CD1c-positive myeloid dendritic cell (primary cell): ENCODE measurements at regions not wholly inside any gene's neighbourhood (a gene's known extent, or its start where the extent isn't known, plus 50 kb on each side); places are given as distances from the start of the nearest gene placed in this dataset.

ENCODE experiments used
- DNase-seq: peaks from one replicate; pipeline ENCODE4 v3.0.0-alpha.2; 2016; ENCODE audit errors: extremely low spot score

DNA sequence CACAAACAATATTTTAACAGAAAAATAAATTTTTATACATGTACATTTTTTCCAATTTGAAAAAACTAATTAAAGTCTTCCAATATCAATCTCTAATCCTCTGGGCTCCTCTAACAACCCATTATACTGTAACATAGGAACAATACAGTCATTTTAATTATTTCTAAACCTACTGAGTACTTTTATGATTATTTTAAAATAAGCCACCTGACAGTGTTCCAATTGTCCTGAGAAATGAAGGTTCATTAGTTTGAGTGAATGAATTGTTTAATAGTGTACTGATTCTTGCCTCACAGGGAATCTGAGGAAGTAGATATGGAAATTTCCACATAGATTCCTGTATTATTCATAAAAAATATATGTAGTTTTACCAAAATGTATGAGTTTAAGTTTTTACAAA, 123.1 kb upstream of the EYS start:
- no peak for DNase-seq

DNA sequence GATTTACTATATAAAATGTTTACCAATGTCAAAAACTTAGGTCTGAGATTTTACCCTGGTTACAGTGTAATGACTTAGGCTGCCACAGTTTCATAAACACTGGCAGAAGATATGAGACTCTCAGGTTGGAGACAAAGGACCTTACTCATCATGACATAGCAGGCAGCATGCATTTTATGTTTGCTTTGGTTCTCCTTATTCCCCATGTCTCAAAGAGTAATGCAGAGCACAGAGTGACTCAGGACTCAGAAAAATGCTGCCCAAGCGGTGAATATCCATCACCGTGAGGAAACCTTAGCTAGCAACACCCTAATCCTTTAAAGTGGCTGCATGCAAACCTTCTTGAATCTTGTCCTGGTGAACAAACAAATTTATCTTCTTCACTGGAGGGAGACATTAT, 112.1 kb upstream of the EYS start:
- no peak for DNase-seq

DNA sequence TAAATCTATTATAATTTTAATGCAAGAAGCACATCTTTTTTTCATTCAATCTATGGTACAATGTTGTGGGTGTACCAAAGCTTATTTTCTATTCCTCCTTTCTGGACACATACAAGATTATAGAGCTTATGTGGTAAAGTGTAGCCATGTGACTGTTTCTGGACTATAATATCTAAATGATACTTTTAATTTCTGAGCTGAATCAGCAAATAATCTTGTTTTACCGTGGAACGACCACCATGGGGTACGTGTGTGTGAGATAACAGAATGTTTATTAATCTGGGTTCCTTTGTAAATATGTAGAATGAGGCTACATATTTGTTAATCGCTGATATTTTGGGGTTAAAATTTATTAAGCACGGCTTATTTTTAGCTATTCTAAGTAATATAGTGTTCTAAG, 111.5 kb upstream of the EYS start:
- no peak for DNase-seq

DNA sequence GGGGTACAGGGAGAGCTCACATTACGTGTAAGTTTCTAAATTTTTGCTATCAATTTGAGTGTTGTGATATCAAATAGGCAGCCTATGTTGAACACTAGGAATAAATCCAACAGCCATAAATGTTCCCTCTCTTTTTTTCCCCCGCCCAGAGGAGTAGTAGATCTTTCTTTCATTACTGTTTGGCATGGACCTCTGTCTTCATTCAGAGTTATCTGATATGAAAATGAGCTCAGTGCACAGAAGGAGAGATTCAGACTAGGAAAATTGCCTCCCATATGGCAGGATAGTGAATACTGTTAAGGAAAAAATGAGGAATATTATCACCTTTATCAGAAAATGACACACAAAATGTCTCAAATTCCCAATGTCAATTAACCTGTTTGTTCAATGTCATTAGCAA, 110.0 kb upstream of the EYS start:
- no peak for DNase-seq

DNA sequence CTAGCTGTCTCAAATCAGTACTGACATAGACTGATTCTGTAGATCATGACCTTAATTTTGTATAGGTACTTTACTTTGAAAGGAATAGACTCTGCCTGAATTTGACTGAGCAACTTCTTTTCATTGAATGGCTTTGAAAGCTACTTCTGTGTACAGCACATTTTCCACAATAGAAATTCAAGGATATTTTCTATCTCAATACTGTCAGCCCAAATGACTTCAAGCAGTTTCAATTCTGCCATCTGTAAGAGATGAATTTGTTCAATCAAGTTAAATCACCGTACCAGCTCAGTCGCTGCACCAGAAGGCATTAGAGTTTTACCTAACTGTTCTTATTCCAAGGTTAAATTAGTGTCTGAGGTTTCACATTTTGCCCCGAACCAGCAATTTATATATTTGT, 107.0 kb upstream of the EYS start:
- DNase-seq = no peak

DNA sequence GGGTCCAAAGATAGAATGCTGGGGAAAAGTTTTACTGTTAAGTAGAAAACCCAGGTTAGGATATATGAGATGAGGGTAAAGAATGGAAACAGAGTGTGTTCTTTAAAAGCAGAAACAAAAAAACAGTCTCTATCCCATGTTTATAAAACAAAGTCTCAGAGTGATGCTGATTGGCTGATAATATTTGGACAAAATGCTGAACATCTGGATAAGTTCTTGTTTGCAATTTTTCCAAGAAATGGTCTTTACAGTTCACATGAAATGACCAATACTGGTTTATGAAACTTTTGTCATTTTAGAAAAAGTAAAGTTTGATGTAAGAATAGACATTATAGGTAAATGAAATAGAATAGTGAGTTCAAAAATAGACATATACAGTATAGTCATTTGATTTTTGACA, 96.2 kb upstream of the EYS start:
- no peak for DNase-seq

DNA sequence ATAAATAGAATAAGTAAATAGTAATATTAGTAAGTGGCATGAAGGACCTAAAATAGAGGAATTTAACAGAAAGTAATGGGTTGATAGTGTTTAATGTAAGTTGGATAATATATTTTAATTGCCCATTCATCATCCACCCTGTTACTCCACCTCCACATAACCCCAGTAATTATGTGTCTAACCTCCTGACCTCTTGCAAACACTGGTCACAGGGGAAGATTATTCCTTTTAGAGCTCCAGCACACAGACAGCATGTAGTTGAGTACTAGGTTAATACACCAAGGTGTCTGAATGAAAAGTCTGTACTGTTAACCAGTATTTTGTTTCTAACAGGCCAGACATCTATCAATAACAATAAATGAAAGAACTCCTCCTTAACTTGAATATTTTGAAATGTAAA, 92.4 kb upstream of the EYS start:
- DNase-seq = no peak

DNA sequence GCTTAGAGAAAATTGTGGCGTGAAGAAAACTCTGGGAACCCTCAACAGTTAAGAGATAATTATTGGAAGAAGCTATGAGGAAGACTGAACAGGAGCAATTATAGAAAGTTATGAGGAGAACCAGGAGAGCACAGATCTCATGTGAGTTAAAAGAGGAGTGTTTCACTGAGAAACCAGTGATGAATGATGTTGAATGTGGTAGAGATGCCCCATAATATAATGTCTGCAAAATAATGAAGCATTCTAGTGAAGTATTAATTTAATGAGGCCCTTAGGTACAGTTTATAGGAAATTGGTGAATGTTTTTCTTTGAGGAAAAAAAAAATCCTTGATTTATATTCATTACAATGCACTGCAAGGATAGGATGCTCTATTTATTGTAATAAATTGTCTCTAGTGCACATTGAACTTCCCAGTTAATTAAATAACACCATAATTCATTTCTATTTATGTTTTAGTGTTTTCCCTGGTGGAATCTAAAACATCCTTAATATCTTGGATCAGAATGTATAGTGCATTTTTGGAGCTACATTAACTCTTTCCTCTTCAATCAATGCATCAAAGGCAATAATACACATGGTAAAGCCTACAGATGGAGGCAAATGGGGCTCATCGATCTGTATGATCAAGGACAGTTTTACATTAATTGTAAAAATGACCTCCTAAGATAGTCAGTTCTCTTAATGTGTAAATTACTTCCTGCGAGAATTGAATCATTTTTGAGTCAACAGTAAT, 91.4 kb upstream of the EYS start:
- no peak for DNase-seq

DNA sequence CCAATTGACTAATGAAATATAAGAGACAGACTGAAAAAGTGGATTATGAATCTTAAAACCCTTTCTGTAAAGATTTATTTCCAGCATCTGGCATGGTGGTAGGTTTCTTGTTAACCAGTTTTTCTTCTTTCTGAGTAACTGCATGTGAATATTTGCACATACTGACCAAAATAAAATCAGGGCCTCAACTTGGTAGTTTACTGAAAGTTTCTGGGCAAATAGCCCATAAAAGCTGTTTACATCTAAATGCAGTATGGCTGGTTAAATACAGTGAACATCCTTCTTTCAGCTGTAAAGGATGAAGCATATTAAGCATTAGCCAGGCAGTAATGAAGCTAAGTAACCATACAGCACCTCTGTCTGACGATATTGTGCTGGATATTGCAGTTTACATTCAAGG, 83.6 kb upstream of the EYS start:
- no peak for DNase-seq

DNA sequence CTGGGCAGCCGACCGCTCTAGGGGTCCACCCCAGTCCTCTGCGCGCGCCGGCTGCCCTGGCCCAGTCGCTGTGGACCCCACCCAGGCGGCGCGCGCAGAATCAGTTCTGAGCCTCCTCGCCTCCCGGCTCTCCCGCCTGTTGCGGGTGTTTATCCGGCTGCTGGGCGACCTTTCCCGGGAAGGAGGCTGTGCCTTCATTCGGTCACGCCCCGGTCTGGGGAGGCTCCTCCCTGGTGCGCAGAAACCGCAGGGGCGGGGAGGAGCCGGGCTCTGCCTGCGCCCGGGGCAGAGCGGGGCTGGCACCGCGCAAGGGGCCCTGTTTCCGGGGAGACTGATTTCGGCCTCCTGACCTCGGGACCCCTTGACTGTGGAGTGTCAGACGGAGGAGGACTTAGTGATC, 80.8 kb upstream of the EYS start:
- DNase-seq = no peak

DNA sequence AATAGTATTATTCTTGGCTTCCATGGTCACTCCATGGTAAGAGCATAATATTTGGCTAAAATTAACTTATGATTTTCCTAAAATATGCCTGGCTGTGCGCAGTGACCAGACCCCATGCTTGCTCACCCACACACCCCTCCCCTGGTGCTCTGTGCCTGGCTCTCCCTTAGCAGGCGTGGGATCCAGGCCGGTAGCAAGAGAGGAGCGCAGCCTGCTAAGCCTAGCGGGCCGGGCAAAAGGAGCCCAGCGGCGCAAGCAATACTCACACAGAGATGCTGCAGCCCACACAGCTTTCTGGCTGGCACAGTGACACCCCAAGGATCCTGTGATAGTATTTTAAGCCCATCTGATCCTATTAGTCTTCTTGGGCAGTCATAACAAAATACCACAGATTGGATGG, 79.8 kb upstream of the EYS start:
- no peak for DNase-seq

DNA sequence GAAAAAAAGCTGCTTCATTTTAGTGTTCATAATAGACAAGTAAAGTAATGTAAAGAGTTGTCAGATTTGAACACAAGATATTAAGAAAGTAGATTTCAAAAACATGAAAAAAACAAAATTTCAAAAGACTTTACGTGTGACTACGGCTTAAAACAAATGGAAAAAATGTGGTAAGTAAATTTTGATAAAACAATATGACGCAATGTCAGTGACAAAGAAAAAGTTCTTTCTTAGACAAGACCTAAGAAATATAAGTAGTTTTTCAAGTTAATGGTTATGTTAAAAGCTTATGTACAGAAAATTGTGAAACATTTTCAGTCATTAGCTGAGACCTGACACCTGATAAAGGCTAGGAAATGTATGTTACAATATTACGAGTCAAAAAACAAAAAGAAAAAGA, 73.7 kb upstream of the EYS start:
- no peak for DNase-seq

DNA sequence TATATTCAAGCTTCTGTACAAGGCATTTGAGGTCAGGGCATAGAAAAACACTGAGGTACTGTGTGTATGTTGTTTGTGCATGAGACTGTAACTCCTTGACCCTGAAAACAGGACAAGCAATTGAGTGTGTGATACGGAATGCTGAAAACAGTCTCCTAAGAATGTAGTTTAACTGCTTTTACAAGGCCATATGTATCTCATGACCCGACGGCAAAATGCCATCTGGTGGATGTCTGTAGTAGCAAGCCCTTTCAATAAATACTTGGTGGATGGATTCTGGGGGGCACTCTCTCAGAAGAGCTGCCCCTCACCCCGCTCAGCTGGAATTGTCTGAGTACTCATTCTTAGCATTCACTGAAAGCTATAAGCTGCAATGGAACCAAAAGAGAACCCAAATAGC, 69.3 kb upstream of the EYS start:
- no peak for DNase-seq

DNA sequence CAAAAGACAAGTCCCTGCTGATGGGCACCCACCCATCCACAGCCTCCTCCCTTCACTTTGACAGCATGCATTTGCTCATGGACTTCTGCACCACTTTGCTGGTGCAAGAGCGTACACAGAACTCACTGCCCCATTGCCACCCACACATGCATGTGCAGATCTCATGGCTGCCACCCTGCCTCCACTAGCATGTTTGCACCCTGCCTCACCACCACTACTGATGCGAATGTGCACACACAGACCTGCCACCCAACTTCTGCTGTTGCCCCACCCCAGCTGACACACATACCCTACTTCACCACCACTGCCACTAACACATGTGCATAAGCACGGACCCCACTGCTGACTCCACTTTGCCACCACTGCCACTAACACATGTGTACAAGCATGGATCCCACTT, 64.9 kb upstream of the EYS start:
- no peak for DNase-seq

DNA sequence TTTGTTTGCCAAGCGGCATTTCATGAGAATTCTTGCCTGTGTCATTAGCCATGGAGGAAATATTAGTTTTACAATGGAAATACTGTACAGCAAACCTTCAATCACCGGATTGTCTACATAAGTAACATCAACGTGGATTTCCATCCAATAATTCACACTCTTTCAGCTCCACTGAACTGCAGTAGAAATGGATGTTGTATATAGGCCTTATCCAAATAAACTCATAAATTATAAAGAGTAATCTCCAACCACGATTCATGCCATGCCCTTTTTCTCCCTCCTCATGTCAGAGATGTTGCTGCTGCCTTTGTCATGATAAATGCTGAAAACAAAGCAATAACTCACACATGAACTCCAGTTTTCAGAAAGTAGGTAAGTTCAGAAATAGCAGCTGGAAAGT, 54.9 kb upstream of the EYS start:
- no peak for DNase-seq

DNA sequence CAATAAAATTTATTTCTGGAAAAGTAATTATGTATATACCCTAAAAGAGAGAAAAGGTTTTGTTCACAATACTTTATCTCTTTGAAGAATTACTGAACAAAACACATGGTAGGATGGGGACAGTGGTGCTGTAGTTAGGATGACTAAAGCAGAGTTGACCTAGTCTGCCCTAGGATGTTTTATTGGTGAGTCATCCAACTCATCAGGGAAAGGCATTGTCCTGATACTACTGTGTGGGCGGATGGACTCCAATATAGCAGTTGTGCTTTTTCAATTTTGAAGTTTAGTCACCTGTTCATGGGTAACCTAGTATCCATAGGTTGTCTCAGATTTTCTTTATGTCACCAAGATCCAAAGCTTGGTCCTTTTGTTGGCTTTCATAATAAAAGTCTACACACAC, 53.3 kb upstream of the EYS start:
- DNase-seq = no peak
